HPDE6-E6E7 (cell line): ENCODE measurements at regions not wholly inside any gene's neighbourhood (a gene's known extent, or its start where the extent isn't known, plus 50 kb on each side); places are given as distances from the start of the nearest gene placed in this dataset.
"Not testable (repeated sequence)": the region's sequence is repeated elsewhere in the genome, so short reads cannot be mapped to it uniquely, and the experiment has no call there.

ENCODE experiments used
- DNase-seq: peaks from one replicate; pipeline ENCODE4 v3.0.0; 2011; ENCODE audit warnings: missing footprints; ENCODE audit errors: extremely low spot score

DNA sequence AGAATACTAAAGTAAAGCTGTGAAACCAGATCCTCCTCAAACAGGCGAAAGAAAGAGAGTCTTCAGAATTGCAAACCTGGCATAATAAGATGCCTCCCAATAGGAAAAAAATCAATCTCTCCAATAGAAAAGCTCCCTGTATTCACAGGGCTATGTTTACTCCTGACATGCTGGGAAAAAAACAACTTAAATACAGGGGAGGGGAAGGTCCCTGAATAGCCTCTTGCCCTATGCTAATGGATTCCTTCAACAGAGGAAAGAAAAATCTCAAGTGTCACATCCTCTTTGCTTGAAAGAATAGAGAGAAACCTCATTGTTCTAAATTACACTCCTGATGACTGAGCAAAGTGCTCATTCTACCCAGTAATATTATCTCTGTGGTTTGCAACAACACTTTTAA is 1271.1 kb upstream of the PRR20A start:
- DNase-seq: no peak

DNA sequence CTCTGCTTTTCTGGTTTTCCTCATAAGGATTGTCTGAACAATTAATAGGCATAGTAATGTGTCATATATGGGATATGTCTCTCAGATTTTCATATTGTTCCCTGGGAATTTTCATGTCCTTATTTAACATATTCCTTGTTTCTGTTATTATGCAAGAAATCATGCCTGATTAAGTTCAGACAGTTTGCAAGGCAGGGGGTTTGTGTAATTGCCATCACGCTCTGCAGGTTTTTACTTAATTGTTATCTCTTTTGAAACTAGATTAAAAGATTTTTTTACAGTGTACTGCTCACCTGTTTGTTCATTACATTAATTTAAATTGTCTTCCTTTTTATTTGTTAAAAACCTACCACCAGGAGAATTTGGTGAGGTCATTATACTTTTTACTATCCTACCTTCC is 1253.2 kb upstream of the PRR20A start:
- DNase-seq: no peak

DNA sequence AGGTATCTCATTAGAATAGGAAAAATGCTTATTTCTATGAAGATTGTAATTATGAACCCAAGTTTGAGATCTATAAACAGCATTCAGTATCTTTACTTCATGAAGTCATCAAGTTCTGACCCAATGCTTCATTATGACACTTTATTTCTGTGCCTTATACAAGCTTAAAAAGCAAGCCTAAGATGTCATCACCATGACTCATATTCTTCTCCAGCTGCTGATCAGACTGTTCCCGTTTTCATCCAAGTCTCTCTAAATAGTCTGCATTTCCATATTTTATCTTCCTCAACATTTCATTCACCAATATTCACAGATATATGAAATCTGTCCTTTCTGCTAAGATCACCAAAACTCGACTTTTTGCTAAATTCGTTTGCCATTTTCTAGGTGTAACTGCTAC is 1247.2 kb upstream of the PRR20A start:
- DNase-seq: no peak

DNA sequence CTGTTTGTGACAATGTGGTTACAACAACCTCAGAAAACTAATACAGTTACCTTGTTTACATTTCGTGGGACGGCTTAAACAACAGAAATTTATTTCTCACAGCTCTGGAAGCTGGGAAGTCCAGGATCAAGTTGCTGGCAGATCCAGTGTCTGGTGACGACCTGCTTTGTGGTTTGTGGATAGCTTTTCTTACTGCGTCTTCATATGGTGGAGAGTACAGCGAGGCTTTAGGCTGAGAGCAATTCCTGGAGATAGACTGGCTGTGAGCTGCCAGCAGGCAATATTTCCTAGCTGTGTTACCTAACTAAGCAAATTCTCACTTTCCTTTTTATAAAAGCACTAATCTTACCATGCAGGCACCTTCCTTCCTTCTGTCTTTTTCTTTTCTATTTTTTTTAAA is 1203.5 kb upstream of the PRR20A start:
- no peak for DNase-seq

DNA sequence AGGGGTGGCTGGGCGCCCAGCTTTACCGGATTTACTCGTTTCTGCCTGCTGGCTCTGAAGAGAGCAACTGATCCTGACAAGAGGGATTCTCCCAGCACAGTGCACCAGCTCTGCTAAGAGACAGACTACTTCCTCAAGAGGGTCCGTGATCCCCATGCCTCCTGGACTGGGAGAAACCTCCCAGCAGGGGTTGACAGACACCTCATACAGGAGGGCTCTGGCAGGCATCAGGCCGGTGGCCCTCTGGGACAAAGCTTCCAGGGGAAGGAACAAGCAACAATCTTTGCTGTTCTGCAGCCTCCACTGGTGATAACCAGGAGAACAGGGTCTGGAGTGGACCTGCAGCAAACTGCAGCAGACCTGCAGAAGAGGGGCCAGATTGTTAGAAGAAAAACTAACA is 1192.5 kb upstream of the PRR20A start:
- DNase-seq: no peak

DNA sequence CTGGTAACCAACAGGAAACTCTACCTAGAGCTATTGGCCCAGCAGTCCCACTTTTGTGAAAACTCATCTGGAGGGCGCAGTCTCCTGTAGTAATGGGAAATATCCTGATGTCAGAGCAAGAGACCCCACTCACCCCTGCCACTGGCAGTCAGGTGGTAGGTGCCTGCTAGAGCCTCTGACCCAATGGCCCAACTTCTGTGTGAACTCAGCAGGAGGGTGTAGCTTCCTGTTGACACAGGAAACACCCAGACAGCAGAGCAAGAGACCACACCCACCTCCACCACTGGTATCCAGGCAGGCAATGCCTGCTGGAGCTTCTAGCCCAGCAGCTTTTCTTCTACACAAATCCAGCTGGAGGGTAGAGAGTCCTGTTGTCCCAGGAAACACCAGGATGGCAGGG is 1176.8 kb upstream of the PRR20A start:
- DNase-seq: no peak

DNA sequence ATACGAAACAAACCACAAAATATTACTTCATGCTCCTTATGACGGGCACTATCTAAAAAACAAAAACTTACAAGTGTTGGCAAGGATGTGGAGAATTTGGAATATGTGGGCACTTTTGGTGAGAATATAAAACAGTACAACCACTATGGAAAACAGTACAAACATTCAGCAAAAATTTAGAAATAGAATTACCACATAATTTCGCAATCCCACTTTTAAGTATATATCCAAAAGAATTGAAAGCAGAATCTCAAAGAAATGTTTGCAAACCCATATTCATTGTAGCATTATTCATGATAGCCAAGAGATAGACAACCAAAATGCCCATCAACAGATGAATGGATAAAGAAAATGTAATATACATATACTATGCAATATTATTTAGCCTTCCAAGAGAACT is 1173.7 kb upstream of the PRR20A start:
- DNase-seq: no peak

DNA sequence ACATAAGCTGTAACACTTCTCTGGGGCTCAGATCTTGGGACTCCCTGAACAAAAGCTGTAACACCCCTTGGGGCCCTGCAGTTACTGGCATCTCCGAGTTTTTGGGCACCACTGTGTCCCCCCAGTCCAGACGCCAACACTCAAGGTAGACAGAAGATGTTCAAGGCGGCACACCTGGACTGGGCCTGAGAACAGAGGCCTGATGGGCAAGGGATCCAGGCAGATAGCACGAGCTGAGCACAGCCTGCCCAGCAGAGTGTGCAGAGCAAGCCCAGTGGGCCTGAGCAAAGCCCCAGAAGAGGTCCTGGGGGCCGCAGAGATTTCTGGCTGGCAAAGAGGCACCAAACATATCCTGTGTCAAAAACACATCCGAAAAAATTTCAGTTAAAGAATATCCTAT is 1163.3 kb upstream of the PRR20A start:
- no peak for DNase-seq

DNA sequence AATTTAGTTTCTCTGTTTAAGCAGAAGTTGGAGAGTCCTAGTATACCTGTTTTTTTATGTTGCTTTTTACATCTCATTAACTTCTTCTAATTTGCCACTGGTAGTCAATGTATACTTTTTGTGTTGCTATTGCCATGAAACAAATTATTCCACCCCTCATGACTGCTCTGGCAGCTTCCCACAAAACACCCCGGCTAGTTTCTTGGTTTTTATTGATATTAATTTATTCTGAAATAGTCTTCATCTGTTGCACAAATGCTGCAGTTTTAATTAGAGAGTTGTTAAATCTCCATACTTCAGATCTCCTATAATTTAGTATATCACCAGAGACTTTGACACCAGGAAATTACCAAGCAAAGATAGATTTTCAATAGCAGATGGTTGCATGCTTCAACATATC is 1159.3 kb upstream of the PRR20A start:
- no peak for DNase-seq

DNA sequence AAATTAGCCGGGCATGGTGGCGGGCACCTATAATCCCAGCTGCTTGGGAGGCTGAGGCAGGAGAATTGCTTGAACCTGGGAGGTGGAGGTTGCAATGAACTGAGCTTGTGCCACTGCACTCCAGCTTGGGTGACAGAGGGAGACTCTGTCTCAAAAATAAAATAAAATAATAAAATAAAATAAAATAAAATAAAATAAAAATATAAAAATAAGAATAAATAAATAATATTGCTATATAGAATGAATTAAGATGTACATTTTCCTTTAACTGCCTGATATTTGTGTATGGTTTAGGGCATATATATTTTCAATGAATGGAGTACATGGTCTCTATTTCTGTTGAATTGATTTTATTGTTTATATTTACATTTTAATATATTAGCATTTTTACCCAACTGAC is 1156.7 kb upstream of the PRR20A start:
- DNase-seq: not testable (repeated sequence)

DNA sequence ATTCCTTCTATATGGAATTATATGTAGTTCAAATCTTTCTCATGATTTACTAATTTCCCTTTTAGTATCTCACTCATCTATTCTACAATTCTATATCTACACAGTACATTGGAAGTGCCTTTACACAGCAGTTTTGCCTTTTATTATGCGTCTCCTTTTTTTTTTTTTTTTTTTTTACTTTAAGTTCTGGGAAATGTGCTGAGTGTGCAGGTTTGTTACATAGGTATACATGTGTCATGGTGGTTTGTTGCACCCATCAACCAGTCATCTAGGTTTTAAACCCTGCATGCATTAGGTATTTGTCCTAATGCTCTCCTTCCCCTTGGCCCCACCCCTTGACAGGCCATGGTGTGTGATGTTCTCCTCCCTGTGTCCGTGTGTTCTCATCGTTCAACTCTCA is 1150.1 kb upstream of the PRR20A start:
- no peak for DNase-seq

DNA sequence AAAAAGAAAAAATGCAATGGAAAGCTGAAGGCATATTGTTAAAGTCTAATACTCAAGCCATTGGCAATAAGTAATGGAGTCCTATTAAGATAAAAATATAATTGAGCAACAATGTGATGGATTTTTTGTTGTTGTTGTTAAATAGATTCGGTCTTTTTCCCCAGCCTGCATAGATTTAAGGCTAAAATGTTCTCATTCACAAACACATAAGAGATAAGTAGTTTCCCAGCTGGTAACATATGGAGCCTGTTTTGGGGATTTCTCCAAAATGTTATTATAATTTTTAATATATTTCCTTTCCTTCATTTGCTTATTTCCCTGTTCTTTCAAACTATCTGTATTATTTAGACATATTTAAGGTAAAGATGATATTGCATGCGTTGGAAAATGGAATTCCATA is 1149.1 kb upstream of the PRR20A start:
- DNase-seq: no peak

DNA sequence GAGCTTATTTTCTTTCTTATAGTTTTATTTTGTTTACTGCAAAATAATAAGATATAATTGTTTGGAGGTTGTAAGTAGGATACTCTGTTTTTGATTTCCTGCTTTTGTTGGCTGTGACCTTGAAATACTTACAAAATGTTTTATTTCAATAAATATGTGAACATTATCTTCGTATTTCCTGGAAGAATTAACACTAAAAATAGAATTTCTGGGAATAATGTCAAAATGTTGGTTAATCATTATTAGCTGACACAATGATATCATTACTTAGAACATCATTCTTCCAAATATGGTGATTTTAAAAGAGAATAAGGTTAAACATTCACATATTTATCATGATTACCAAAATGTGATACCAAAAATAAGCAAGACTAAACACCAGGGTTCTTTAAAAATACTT is 1148.6 kb upstream of the PRR20A start:
- no peak for DNase-seq

DNA sequence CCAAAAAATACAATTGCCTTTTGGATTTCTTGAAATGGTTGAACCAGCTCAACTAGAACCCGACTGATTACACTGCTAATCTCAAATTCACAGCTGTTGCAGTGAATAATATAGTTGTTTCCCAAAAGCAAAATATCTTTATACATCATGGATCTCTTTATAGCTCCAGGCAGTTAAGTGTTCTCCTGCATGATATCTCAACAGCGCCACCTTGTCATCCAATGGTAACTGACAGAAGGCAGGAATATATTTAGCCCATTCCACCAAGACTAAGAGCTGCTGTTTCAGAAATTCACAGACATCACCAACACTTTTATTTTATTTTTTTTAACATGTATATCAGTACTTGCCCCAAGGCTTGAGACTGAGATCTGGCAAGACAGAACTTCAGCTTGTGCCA is 1141.0 kb upstream of the PRR20A start:
- no peak for DNase-seq

DNA sequence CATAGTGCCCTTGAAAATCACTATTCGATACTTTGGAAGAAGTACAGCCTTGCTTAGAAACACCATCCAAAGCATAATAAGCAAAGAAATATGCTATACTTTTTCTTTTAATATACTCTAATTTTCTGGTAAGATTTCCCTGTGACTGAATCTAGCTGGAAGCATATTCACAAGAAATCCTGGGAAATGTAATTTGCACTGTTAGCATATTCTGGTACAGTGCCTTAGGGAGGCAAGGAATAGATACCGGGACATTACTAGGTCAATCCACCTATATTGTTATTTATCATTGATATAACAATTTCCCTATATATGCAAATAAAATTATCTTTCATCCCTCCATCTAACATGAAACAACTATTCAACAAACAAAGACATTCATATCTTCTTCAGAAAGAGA is 1131.3 kb upstream of the PRR20A start:
- DNase-seq: no peak

DNA sequence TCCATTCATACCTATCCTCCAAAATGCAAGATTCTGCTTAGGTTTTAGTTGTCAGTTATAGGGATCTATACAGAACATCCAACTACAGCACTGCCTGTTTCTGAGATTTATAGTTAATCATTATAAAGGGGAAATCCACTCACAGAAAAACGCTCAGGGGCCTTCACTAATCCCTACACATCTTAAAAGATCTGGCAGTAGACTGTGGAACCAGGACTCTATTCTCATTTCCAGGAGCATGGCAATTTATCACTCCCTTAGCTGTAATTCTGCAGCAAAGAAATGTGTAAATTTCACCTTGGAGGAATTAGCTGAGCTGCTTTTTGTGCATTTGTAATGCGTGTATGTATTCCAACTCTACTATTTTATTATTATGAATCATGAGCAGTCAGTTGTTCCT is 1128.1 kb upstream of the PRR20A start:
- DNase-seq: no peak

DNA sequence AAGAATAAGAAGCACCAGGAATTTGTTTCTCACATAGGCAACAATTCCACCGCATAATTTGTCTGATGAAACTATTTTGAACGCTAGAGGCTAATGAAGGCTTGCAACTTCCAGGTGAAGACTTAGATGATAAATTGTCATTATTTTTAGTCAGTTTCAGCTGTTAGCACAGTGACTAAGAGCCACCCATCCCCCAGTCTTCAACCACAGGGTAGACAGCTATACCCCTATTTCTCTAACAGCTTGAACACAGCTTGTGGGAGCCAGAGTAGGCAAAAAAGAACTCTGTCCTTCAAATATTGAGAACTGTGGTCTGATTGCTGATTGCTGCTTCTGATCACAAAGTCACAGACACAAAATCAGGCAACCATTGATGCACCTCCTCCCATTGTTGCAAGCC is 1124.8 kb upstream of the PRR20A start:
- DNase-seq: no peak

DNA sequence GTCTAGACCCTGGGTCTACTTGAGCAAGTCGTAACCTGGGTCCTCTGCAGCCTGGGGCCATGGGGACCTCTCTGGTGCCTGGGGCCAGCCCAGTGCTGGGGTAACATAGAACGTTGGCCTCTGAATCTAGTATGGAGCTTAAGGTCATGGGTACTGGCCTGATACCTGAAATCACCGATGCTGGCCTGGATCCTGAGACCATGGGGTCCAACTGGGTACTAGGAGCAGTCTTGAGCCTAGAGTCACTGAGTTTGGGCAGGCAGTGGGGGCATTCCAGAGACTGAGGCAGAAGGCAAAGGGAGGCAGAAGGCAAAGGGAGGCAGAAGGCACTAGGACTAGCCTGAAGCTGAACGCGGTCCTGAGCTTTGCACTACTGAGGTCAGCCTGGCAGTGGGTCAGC is 1121.1 kb upstream of the PRR20A start:
- DNase-seq: no peak

DNA sequence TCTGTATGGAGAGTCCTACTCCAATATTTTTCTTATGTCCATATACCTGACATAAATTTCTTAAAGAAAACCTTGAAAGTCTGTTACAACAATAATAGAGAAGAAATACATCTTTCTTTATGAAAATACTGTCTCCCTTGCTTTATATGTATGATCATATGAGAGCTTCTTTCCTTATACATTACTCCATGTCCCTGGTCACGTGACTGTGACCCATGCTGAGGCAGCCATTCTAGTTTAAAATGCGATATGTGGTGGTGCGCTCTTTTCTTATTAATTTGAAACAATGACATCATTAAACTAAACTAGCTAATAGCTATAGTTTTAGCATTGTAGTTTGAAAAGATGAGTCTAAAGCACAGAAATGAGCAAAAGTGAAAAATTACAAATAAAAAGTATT is 1120.3 kb upstream of the PRR20A start:
- DNase-seq: no peak

DNA sequence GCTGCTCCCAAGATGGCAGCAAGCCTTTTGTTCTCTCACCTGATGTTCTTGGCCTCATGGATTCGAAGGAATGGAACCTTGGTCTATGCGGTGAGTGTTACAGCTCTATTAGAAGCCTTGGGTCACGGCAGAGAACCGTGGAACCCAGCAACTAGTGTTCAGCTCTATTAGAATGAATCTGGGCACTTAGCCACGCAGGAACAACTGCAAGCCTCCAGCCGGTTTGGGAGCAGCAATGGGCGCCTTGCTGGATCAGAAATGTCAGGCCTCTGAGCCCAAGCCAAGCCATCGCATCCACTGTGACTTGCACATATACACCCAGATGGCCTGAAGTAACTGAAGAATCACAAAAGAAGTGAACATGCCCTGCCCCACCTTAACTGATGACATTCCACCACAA is 1100.7 kb upstream of the PRR20A start:
- DNase-seq: no peak

DNA sequence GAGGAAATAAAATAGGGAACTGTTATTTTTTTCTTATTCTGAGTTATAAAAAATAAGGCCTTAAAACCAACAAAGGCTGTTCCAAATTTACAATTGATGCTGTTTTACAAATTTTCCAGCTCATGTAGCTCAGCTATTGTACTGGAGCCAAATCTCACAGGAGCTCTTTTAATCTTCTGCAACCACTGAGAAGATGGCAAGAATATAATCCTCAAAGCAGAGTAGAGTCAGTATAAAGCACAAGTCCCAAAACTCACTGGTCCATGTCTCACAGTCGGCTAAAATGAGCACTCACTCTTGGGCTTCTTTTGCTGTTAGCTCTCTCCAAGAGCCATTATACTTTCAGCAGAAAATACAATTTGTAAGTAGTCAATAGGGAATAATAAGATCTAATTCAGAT is 1074.4 kb upstream of the PRR20A start:
- DNase-seq: no peak

DNA sequence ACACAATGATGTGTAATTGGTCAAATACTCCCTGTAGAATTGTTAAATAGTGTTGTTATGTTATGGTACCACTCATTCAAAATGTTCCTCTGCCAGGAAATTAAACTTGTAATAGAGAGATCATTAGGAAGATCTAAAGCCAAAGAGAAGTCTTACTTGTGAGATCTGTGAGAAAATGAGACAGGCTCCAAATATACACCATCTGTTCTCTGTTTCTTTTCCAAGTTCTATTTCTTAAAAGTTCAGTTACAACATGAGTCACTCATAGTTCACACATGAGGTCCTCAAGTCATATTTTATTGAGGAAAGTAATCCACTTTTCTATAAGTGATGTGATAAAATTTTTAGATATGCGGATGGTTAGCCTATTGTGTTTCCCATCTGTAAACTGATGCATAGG is 1038.1 kb upstream of the PRR20A start:
- no peak for DNase-seq

DNA sequence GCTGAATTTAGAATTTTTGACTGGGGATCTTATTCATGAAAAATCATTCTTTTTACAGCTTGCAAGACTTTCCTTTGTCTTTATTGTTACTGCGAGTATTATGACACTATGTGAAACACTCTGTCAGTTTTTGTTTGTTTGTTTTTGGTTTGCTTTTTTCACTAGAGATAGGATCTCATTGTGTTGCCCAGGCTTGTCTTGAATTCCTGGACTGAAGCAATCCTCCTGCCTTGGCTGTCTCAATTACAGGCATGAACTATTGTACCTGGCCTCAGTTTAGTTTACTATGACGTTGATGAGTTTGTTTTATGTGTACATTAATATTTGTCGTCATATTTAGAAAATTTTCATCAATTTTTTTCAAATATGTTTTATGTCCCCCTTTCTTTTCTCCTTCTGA is 1030.0 kb upstream of the PRR20A start:
- peak; percentile 3 for DNase-seq

DNA sequence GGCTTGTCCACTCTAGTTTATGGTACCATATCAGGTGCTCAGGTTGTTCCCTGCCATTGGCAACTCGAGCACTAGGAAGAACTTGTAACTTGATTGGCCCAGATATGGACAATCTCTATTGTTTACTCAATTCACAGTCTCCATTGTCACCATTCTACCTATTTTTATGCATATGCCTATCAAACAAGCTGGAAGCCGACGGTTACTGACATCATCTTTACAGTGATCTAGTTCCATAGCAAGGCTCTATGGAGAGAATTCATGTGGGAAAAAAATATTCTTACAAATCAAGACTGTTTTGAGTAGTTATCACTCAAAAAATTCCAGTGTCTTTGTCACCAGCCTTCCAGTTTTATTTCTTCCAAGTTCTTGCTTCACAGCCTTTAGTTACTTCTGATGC is 1006.2 kb upstream of the PRR20A start:
- DNase-seq: no peak

DNA sequence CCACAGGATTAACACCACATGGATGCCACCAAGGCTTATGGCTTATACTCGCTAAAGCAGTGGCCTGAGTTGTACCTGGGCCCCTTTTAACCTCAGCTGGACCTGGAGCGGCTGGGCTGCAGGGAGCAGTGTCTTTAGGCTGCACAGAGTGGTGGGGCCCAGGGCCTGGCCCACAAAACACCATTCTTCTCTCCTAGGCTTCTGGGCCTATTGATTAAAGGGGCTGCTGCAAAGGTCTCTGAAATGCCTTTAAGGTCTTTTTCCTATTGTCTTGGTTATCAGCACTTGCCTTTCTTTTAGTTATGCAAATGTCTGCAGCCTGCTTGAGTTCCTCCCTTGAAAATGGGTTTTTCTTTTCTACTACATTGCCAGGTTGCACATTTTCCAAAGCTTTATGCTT is 973.9 kb upstream of the PRR20A start:
- no peak for DNase-seq
